GM23338 (cell line): ENCODE measurements at regions not wholly inside any gene's neighbourhood (a gene's known extent, or its start where the extent isn't known, plus 50 kb on each side); places are given as distances from the start of the nearest gene placed in this dataset.

ENCODE experiments used
- ATAC-seq: fragments of 200-7000 bp; cut with Tn5 transposase; 3 replicates; pipeline ENCODE4 v1.9.1; 2020
- DNase-seq: peaks from one replicate; pipeline ENCODE4 v3.0.0-alpha.2; 2015; ENCODE audit warnings: low spot score
- H2AFZ ChIP-seq: fragments of 200-600 bp; sonication (generic); 2 replicates; pipeline ENCODE4 v1.8.0; 2016; ENCODE audit warnings: antibody characterized with exemption, mild to moderate bottlenecking, moderate library complexity
- H3F3A ChIP-seq: fragments of 200-600 bp; sonication (generic); replicated peaks from 2 replicates; pipeline ENCODE4 v1.8.0; 2017; ENCODE audit warnings: antibody characterized with exemption, mixed run types, low read depth
- H3K27ac ChIP-seq: fragments of 200-600 bp; sonication (generic); 2 replicates; pipeline ENCODE4 v1.6.1; 2016; ENCODE audit warnings: low read depth
- H3K27me3 ChIP-seq: fragments of 200-600 bp; sonication (generic); 2 replicates; pipeline ENCODE4 v1.8.0; 2016; ENCODE audit warnings: mild to moderate bottlenecking, mixed run types, moderate library complexity; ENCODE audit not compliant: insufficient read depth
- H3K36me3 ChIP-seq: fragments of 200-600 bp; sonication (generic); 2 replicates; pipeline ENCODE4 v1.8.0; 2016; ENCODE audit warnings: mild to moderate bottlenecking; ENCODE audit not compliant: insufficient read depth
- H3K4me1 ChIP-seq: fragments of 200-600 bp; sonication (generic); 2 replicates; pipeline ENCODE4 v1.8.0; 2016; ENCODE audit warnings: mild to moderate bottlenecking, moderate library complexity; ENCODE audit not compliant: insufficient read depth
- H3K4me2 ChIP-seq: fragments of 200-600 bp; sonication (generic); 2 replicates; pipeline ENCODE4 v1.7.1; 2017; ENCODE audit warnings: mixed run types
- H3K4me3 ChIP-seq: fragments of 200-600 bp; sonication (generic); 2 replicates; pipeline ENCODE4 v1.6.1; 2016; ENCODE audit warnings: mixed run types
- H3K79me2 ChIP-seq: fragments of 200-600 bp; sonication (generic); replicated peaks from 2 replicates; pipeline ENCODE4 v1.8.0; 2017; ENCODE audit warnings: mild to moderate bottlenecking; ENCODE audit not compliant: insufficient read depth
- H3K9me2 ChIP-seq: fragments of 200-600 bp; sonication (generic); 2 replicates; pipeline ENCODE4 v1.8.0; 2017; ENCODE audit not compliant: insufficient read depth
- H4K20me1 ChIP-seq: fragments of 200-600 bp; sonication (generic); replicated peaks from 2 replicates; pipeline ENCODE4 v1.8.0; 2017; ENCODE audit warnings: mild to moderate bottlenecking; ENCODE audit not compliant: insufficient read depth
- H3K27ac Mint-ChIP-seq: 2 replicates; pipeline ENCODE4 v1.8.0; 2020; ENCODE audit warnings: inconsistent platforms, mild to moderate bottlenecking, moderate library complexity, mixed read lengths
- H3K27me3 Mint-ChIP-seq: 3 replicates; pipeline ENCODE4 v1.8.0; 2022; ENCODE audit warnings: low read depth, mild to moderate bottlenecking, moderate library complexity, mixed read lengths, inconsistent platforms; ENCODE audit not compliant: insufficient read depth, poor library complexity
- H3K36me3 Mint-ChIP-seq: 3 replicates; pipeline ENCODE4 v1.8.0; 2021; ENCODE audit warnings: low read depth, mild to moderate bottlenecking, inconsistent platforms, moderate library complexity, mixed read lengths
- H3K4me1 Mint-ChIP-seq: 3 replicates; pipeline ENCODE4 v1.8.0; 2020; ENCODE audit warnings: mild to moderate bottlenecking, inconsistent platforms, mixed read lengths
- H3K4me3 Mint-ChIP-seq: 3 replicates; pipeline ENCODE4 v1.8.0; 2021; ENCODE audit warnings: moderate library complexity, mild to moderate bottlenecking, inconsistent platforms, mixed read lengths
- H3K9me3 Mint-ChIP-seq: 3 replicates; pipeline ENCODE4 v1.8.0; 2020; ENCODE audit warnings: moderate library complexity, mild to moderate bottlenecking, inconsistent platforms, mixed read lengths
- CREB1 ChIP-seq: fragments of 250-450 bp; sonication (Bioruptor Pico); IDR thresholded peaks from 2 replicates; pipeline ENCODE4 v1.5.0; 2020; ENCODE audit warnings: low read depth, mild to moderate bottlenecking, moderate library complexity
- EZH2 ChIP-seq: fragments of 200-600 bp; sonication (generic); IDR thresholded peaks from one replicate; pipeline ENCODE4 v1.8.0; 2017; ENCODE audit warnings: antibody characterized with exemption, mild to moderate bottlenecking, low read depth; ENCODE audit not compliant: unreplicated experiment
- JUNB ChIP-seq: IDR thresholded peaks from one replicate; pipeline ENCODE4 v1.6.1; 2016; ENCODE audit warnings: antibody characterized with exemption; ENCODE audit not compliant: unreplicated experiment
- NANOG ChIP-seq: IDR thresholded peaks from 2 replicates; pipeline ENCODE4 v1.6.1; 2016; ENCODE audit warnings: antibody characterized with exemption, borderline replicate concordance
- STAT1 ChIP-seq: IDR thresholded peaks from one replicate; pipeline ENCODE4 v1.6.1; 2016; ENCODE audit warnings: antibody characterized with exemption; ENCODE audit not compliant: unreplicated experiment
- TF ChIP-seq, protein P1 (sequence below), 2 experiments: fragments of 200-600 bp in 1 of 2; sonication (generic) in 1 of 2; conservative IDR thresholded peaks; 2 replicates each; pipeline versions ENCODE4 v1.5.1 to v1.6.1; 2016 to 2017; ENCODE audit warnings: antibody characterized with exemption in 2 of 2, low read depth in 2 of 2, mild to moderate bottlenecking in 2 of 2, moderate library complexity in 1 of 2
- TF ChIP-seq, protein P2 (sequence below): IDR thresholded peaks from one replicate; pipeline ENCODE4 v1.6.1; 2018; ENCODE audit warnings: antibody characterized with exemption; ENCODE audit not compliant: unreplicated experiment
- TF ChIP-seq, protein P3 (sequence below): fragments of 250-450 bp; sonication (Bioruptor Pico); IDR thresholded peaks from 2 replicates; pipeline ENCODE4 v1.5.0; 2020; ENCODE audit warnings: mild to moderate bottlenecking, moderate library complexity

DNA sequence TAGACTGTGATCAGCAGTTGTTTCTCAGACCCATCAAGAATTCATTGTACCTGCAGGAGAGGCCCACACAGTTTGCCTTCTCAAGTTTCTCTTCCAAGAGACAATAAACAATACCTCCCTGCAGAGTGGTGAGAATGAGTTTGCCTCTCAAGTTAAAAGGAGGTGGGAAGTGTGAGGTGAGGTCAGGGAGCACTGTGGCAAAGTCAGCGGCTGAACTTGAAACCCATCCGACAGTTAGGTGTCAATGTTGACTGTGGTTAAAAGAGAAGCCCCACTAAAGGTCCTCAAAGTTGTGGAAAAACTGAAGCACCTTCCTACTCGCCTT is 72.9 kb upstream of the TSC22D1 start:
- Histone ChIP-seq H3K36me3 (no peaks in the 10 kb centered on the region), H3K27me3 (no peaks in the 10 kb centered on the region), H3K4me3 (peak overlapping the region; percentile 3; the same call in 1 of the 2 replicates), H3K9me2 (no peaks in the 10 kb centered on the region; the same call in 1 of the 2 replicates), H3K4me1 (peaks cover 12% of the 10 kb centered on the region), H3F3A (no peaks in the 10 kb centered on the region), H3K27ac (no peak overlapping the region), H4K20me1 (no peaks in the 10 kb centered on the region), H3K4me2 (peak overlapping the region; percentile 53), H3K79me2 (no peaks in the 10 kb centered on the region), H2AFZ (no peak overlapping the region)
- H3K27ac Mint-ChIP-seq: no peak overlapping the region
- ATAC-seq: peak; percentile 99
- H3K27me3 Mint-ChIP-seq: no peaks in the 10 kb centered on the region
- peak; percentile 75 for DNase-seq
- H3K36me3 Mint-ChIP-seq: no peaks in the 10 kb centered on the region
- TF ChIP-seq NANOG (no peak), EZH2 (no peak), JUNB (no peak), STAT1 (no peak), CREB1 (0 out of 2 replicates have a peak, but pooled peaks have one; percentile 12)
- TF ChIP-seq, protein P1, sequence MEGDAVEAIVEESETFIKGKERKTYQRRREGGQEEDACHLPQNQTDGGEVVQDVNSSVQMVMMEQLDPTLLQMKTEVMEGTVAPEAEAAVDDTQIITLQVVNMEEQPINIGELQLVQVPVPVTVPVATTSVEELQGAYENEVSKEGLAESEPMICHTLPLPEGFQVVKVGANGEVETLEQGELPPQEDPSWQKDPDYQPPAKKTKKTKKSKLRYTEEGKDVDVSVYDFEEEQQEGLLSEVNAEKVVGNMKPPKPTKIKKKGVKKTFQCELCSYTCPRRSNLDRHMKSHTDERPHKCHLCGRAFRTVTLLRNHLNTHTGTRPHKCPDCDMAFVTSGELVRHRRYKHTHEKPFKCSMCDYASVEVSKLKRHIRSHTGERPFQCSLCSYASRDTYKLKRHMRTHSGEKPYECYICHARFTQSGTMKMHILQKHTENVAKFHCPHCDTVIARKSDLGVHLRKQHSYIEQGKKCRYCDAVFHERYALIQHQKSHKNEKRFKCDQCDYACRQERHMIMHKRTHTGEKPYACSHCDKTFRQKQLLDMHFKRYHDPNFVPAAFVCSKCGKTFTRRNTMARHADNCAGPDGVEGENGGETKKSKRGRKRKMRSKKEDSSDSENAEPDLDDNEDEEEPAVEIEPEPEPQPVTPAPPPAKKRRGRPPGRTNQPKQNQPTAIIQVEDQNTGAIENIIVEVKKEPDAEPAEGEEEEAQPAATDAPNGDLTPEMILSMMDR (conservative IDR thresholded peaks at IDR 0.05; ENCODE audit: low read depth in 2 of 2): 0 out of 4 replicates have a peak, but pooled peaks of 1 of the 2 experiments have one; percentile 1
- TF ChIP-seq, protein P2, sequence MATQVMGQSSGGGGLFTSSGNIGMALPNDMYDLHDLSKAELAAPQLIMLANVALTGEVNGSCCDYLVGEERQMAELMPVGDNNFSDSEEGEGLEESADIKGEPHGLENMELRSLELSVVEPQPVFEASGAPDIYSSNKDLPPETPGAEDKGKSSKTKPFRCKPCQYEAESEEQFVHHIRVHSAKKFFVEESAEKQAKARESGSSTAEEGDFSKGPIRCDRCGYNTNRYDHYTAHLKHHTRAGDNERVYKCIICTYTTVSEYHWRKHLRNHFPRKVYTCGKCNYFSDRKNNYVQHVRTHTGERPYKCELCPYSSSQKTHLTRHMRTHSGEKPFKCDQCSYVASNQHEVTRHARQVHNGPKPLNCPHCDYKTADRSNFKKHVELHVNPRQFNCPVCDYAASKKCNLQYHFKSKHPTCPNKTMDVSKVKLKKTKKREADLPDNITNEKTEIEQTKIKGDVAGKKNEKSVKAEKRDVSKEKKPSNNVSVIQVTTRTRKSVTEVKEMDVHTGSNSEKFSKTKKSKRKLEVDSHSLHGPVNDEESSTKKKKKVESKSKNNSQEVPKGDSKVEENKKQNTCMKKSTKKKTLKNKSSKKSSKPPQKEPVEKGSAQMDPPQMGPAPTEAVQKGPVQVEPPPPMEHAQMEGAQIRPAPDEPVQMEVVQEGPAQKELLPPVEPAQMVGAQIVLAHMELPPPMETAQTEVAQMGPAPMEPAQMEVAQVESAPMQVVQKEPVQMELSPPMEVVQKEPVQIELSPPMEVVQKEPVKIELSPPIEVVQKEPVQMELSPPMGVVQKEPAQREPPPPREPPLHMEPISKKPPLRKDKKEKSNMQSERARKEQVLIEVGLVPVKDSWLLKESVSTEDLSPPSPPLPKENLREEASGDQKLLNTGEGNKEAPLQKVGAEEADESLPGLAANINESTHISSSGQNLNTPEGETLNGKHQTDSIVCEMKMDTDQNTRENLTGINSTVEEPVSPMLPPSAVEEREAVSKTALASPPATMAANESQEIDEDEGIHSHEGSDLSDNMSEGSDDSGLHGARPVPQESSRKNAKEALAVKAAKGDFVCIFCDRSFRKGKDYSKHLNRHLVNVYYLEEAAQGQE: no peak
- TF ChIP-seq, protein P3, sequence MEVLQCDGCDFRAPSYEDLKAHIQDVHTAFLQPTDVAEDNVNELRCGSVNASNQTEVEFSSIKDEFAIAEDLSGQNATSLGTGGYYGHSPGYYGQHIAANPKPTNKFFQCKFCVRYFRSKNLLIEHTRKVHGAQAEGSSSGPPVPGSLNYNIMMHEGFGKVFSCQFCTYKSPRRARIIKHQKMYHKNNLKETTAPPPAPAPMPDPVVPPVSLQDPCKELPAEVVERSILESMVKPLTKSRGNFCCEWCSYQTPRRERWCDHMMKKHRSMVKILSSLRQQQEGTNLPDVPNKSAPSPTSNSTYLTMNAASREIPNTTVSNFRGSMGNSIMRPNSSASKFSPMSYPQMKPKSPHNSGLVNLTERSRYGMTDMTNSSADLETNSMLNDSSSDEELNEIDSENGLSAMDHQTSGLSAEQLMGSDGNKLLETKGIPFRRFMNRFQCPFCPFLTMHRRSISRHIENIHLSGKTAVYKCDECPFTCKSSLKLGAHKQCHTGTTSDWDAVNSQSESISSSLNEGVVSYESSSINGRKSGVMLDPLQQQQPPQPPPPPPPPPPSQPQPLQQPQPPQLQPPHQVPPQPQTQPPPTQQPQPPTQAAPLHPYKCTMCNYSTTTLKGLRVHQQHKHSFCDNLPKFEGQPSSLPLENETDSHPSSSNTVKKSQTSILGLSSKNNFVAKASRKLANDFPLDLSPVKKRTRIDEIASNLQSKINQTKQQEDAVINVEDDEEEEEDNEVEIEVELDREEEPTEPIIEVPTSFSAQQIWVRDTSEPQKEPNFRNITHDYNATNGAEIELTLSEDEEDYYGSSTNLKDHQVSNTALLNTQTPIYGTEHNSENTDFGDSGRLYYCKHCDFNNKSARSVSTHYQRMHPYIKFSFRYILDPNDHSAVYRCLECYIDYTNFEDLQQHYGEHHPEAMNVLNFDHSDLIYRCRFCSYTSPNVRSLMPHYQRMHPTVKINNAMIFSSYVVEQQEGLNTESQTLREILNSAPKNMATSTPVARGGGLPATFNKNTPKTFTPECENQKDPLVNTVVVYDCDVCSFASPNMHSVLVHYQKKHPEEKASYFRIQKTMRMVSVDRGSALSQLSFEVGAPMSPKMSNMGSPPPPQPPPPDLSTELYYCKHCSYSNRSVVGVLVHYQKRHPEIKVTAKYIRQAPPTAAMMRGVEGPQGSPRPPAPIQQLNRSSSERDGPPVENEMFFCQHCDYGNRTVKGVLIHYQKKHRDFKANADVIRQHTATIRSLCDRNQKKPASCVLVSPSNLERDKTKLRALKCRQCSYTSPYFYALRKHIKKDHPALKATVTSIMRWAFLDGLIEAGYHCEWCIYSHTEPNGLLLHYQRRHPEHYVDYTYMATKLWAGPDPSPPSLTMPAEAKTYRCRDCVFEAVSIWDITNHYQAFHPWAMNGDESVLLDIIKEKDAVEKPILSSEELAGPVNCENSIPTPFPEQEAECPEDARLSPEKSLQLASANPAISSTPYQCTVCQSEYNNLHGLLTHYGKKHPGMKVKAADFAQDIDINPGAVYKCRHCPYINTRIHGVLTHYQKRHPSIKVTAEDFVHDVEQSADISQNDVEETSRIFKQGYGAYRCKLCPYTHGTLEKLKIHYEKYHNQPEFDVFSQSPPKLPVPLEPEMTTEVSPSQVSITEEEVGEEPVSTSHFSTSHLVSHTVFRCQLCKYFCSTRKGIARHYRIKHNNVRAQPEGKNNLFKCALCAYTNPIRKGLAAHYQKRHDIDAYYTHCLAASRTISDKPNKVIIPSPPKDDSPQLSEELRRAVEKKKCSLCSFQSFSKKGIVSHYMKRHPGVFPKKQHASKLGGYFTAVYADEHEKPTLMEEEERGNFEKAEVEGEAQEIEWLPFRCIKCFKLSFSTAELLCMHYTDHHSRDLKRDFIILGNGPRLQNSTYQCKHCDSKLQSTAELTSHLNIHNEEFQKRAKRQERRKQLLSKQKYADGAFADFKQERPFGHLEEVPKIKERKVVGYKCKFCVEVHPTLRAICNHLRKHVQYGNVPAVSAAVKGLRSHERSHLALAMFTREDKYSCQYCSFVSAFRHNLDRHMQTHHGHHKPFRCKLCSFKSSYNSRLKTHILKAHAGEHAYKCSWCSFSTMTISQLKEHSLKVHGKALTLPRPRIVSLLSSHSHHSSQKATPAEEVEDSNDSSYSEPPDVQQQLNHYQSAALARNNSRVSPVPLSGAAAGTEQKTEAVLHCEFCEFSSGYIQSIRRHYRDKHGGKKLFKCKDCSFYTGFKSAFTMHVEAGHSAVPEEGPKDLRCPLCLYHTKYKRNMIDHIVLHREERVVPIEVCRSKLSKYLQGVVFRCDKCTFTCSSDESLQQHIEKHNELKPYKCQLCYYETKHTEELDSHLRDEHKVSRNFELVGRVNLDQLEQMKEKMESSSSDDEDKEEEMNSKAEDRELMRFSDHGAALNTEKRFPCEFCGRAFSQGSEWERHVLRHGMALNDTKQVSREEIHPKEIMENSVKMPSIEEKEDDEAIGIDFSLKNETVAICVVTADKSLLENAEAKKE (CRISPR knock-in tag): peak; percentile 88
- H3K4me1 Mint-ChIP-seq: peaks cover 18% of the 10 kb centered on the region
- H3K4me3 Mint-ChIP-seq: no peak overlapping the region
- no peaks in the 10 kb centered on the region for H3K9me3 Mint-ChIP-seq
